H1 (cell line): ENCODE measurements at regions not wholly inside any gene's neighbourhood (a gene's known extent, or its start where the extent isn't known, plus 50 kb on each side); places are given as distances from the start of the nearest gene placed in this dataset.

Source experiments
- CTCF ChIA-PET: fragments of 300-600 bp; sonication (Branson Sonifier 250); formaldehyde crosslinking; loops from one replicate; lab custom pipeline; 2021; ENCODE audit not compliant: partially characterized antibody; lab: Charles Lee
- POLR2A ChIA-PET: fragments of 300-600 bp; sonication (Branson Sonifier 250); formaldehyde crosslinking; loops from one replicate; lab custom pipeline; 2021; ENCODE audit warnings: inconsistent platforms; ENCODE audit not compliant: partially characterized antibody; lab: Charles Lee
- DNase-seq, 2 experiments: peaks; one replicate each; pipeline versions ENCODE4 v3.0.0 to v3.0.0-alpha.2; 2010 to 2022; ENCODE audit warnings: low spot score in 2 of 2, low read depth in 1 of 2, mixed read lengths in 1 of 2
- FAIRE-seq: peaks from 2 replicates; lab custom pipeline; 2011; peaks lifted over from hg19 to GRCh38; lab: Jason Lieb, UNC
- H2AFZ ChIP-seq: 2 replicates; pipeline ENCODE4 v1.8.1; 2012; ENCODE audit warnings: low read length, inconsistent platforms
- H2AK5ac ChIP-seq: 2 replicates; pipeline ENCODE4 v1.6.1; 2013; ENCODE audit warnings: low read depth, low read length
- H2BK120ac ChIP-seq: replicated peaks from 2 replicates; pipeline ENCODE3; 2013; ENCODE audit warnings: low read depth, low read length, inconsistent platforms
- H2BK12ac ChIP-seq: 2 replicates; pipeline ENCODE4 v1.6.1; 2013; ENCODE audit warnings: low read depth, low read length
- H2BK15ac ChIP-seq: 2 replicates; pipeline ENCODE4 v1.6.1; 2013; ENCODE audit warnings: low read length
- H2BK20ac ChIP-seq: 2 replicates; pipeline ENCODE4 v1.6.1; 2013; ENCODE audit warnings: low read length
- H2BK5ac ChIP-seq: 2 replicates; pipeline ENCODE4 v1.6.1; 2013; ENCODE audit warnings: low read depth, low read length
- H3K14ac ChIP-seq: 2 replicates; pipeline ENCODE4 v1.6.1; 2013; ENCODE audit warnings: inconsistent platforms; ENCODE audit not compliant: insufficient read length
- H3K18ac ChIP-seq: 2 replicates; pipeline ENCODE4 v1.6.1; 2013; ENCODE audit warnings: low read length; ENCODE audit errors: extremely low read depth
- H3K23ac ChIP-seq: 2 replicates; pipeline ENCODE4 v1.6.1; 2013; ENCODE audit warnings: inconsistent platforms; ENCODE audit not compliant: insufficient read length
- H3K23me2 ChIP-seq: 2 replicates; pipeline ENCODE4 v1.6.1; 2013; ENCODE audit warnings: low read depth, low read length
- H3K27ac ChIP-seq: 2 replicates; pipeline ENCODE4 v1.6.1; 2011; ENCODE audit warnings: low read depth, low read length, inconsistent platforms
- H3K27me3 ChIP-seq, 4 experiments: replicated peaks in 1 of 4; 1 replicate in 1 of 4; 2 replicates in 3 of 4; pipeline versions ENCODE4 v1.6.1 to v1.8.1; 2011 to 2013; ENCODE audit warnings: low read length in 3 of 4, mild to moderate bottlenecking in 3 of 4, inconsistent platforms in 2 of 4, mixed read lengths in 2 of 4, moderate library complexity in 1 of 4; ENCODE audit not compliant: control insufficient read depth in 3 of 4, insufficient read depth in 3 of 4; ENCODE audit errors: extremely low read depth in 1 of 4
- H3K36me3 ChIP-seq, 4 experiments: 2 replicates each; pipeline versions ENCODE4 v1.6.1 to v1.8.1; 2011 to 2013; ENCODE audit warnings: mild to moderate bottlenecking in 4 of 4, low read length in 3 of 4, moderate library complexity in 2 of 4, control low read depth in 1 of 4, inconsistent platforms in 1 of 4; ENCODE audit not compliant: insufficient read depth in 4 of 4, control insufficient read depth in 2 of 4
- H3K4ac ChIP-seq: replicated peaks from 2 replicates; pipeline ENCODE3; 2013; ENCODE audit warnings: low read length, low read depth, mixed read lengths, inconsistent platforms; ENCODE audit not compliant: insufficient read length
- H3K4me1 ChIP-seq, 4 experiments: replicated peaks in 1 of 4; 1 replicate in 1 of 4; 2 replicates in 3 of 4; pipeline versions ENCODE4 v1.6.1 to v1.8.1; 2011 to 2013; ENCODE audit warnings: low read length in 3 of 4, inconsistent platforms in 2 of 4, mixed read lengths in 1 of 4; ENCODE audit not compliant: insufficient read depth in 4 of 4, control insufficient read depth in 3 of 4
- H3K4me2 ChIP-seq, 2 experiments: 2 replicates each; pipeline versions ENCODE4 v1.6.1 to v1.8.1; 2011 to 2013; ENCODE audit warnings: low read depth in 2 of 2, low read length in 2 of 2, control low read depth in 1 of 2, inconsistent platforms in 1 of 2, mild to moderate bottlenecking in 1 of 2; ENCODE audit not compliant: insufficient read depth in 1 of 2
- H3K4me3 ChIP-seq, 4 experiments: fragments of 200-600, 300-600 bp in 1 of 4; sonication (generic), shearing (Covaris generic), sonication (Bioruptor Twin) in 1 of 4; 2 replicates each; pipeline versions ENCODE4 v1.5.1 to v1.8.1; 2011 to 2016; ENCODE audit warnings: low read length in 4 of 4, low read depth in 3 of 4, control low read depth in 2 of 4, inconsistent platforms in 2 of 4, mild to moderate bottlenecking in 2 of 4, mixed read lengths in 1 of 4, moderate library complexity in 1 of 4; ENCODE audit not compliant: insufficient read depth in 2 of 4; ENCODE audit errors: extremely low read depth in 1 of 4
- H3K56ac ChIP-seq: replicated peaks from 2 replicates; pipeline ENCODE3; 2013; ENCODE audit warnings: low read depth, mild to moderate bottlenecking, mixed read lengths, low read length, inconsistent platforms; ENCODE audit not compliant: insufficient read length
- H3K79me1 ChIP-seq: 2 replicates; pipeline ENCODE4 v1.6.1; 2013; ENCODE audit warnings: low read depth, low read length, control low read depth
- H3K79me2 ChIP-seq, 2 experiments: 2 replicates each; pipeline versions ENCODE4 v1.6.1 to v1.8.1; 2012 to 2013; ENCODE audit warnings: low read length in 2 of 2, mild to moderate bottlenecking in 2 of 2, inconsistent platforms in 1 of 2; ENCODE audit not compliant: insufficient read depth in 2 of 2, control insufficient read depth in 1 of 2
- H3K9ac ChIP-seq, 4 experiments: replicated peaks in 1 of 4; 1 replicate in 1 of 4; 2 replicates in 3 of 4; pipeline versions ENCODE4 v1.6.1 to v1.8.1; 2011 to 2013; ENCODE audit warnings: low read depth in 3 of 4, low read length in 3 of 4, control low read depth in 2 of 4, mild to moderate bottlenecking in 2 of 4, moderate library complexity in 2 of 4, inconsistent platforms in 1 of 4; ENCODE audit errors: extremely low read depth in 1 of 4
- H3K9me3 ChIP-seq, 2 experiments: 2 replicates each; pipeline versions ENCODE4 v1.6.1 to v1.8.1; 2012 to 2013; ENCODE audit warnings: mild to moderate bottlenecking in 2 of 2, moderate library complexity in 2 of 2, control low read depth in 1 of 2, inconsistent platforms in 1 of 2, low read depth in 1 of 2, low read length in 1 of 2, mixed read lengths in 1 of 2; ENCODE audit not compliant: insufficient read depth in 2 of 2
- H4K20me1 ChIP-seq, 2 experiments: replicated peaks in 1 of 2; 2 replicates each; pipeline versions ENCODE3 to v1.8.1; 2011 to 2013; ENCODE audit warnings: inconsistent platforms in 2 of 2, low read length in 2 of 2, mild to moderate bottlenecking in 1 of 2; ENCODE audit not compliant: insufficient read depth in 2 of 2, control insufficient read depth in 1 of 2
- H4K5ac ChIP-seq: 2 replicates; pipeline ENCODE4 v1.6.1; 2013; ENCODE audit warnings: low read length, low read depth, mixed read lengths, inconsistent platforms; ENCODE audit not compliant: insufficient read length
- H4K8ac ChIP-seq: 2 replicates; pipeline ENCODE4 v1.8.0; 2013; ENCODE audit warnings: mild to moderate bottlenecking, moderate library complexity, low read length, inconsistent platforms; ENCODE audit not compliant: insufficient read depth; ENCODE audit errors: extremely low read depth
- H4K91ac ChIP-seq: replicated peaks from 2 replicates; pipeline ENCODE3; 2013; ENCODE audit warnings: low read length, mixed read lengths, inconsistent platforms; ENCODE audit not compliant: insufficient read length
- MAX ChIP-seq: IDR thresholded peaks from 2 replicates; pipeline ENCODE4 v1.6.1; 2012; ENCODE audit warnings: inconsistent platforms
- RAD21 ChIP-seq, 2 experiments: IDR thresholded peaks in 1 of 2; conservative IDR thresholded peaks in 1 of 2; 2 replicates each; pipeline ENCODE4 v1.6.1; 2011; ENCODE audit warnings: low read depth in 2 of 2, low read length in 2 of 2, improper control_type of control experiment in 1 of 2, inconsistent platforms in 1 of 2, mild to moderate bottlenecking in 1 of 2, moderate library complexity in 1 of 2
- whole genome bisulfite sequencing, 2 experiments: shearing (Covaris generic) in 1 of 2; methylation state at CpG; one replicate each; pipeline versions ENCODE4 v1.1.6 to v1.1.7; 2013 to 2015; ENCODE audit warnings: low lambda C conversion rate in 2 of 2, mixed read lengths in 2 of 2, inconsistent platforms in 1 of 2, low coverage in 1 of 2, missing lambda C conversion rate in 1 of 2; ENCODE audit not compliant: insufficient replicate concordance in 2 of 2, insufficient coverage in 1 of 2, insufficient read length in 1 of 2; ENCODE audit errors: extremely low coverage in 1 of 2, missing lambda C conversion rate in 1 of 2; 5-methylcytosine and 5-hydroxymethylcytosine counted together
- TF ChIP-seq, protein P1 (sequence below), 3 experiments: IDR thresholded peaks; 1 replicate in 2 of 3; 2 replicates in 1 of 3; pipeline versions ENCODE4 v1.5.1 to v1.6.1; 2011; ENCODE audit warnings: low read length in 3 of 3, mild to moderate bottlenecking in 3 of 3, inconsistent platforms in 2 of 3, low read depth in 1 of 3, moderate library complexity in 1 of 3; ENCODE audit not compliant: insufficient read depth in 1 of 3; ENCODE audit errors: control extremely low read depth in 1 of 3

- H3K27ac ChIP-seq, result no peak overlapping the region
- TF ChIP-seq, protein P1, sequence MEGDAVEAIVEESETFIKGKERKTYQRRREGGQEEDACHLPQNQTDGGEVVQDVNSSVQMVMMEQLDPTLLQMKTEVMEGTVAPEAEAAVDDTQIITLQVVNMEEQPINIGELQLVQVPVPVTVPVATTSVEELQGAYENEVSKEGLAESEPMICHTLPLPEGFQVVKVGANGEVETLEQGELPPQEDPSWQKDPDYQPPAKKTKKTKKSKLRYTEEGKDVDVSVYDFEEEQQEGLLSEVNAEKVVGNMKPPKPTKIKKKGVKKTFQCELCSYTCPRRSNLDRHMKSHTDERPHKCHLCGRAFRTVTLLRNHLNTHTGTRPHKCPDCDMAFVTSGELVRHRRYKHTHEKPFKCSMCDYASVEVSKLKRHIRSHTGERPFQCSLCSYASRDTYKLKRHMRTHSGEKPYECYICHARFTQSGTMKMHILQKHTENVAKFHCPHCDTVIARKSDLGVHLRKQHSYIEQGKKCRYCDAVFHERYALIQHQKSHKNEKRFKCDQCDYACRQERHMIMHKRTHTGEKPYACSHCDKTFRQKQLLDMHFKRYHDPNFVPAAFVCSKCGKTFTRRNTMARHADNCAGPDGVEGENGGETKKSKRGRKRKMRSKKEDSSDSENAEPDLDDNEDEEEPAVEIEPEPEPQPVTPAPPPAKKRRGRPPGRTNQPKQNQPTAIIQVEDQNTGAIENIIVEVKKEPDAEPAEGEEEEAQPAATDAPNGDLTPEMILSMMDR (IDR thresholded peaks at IDR 0.05; ENCODE audit: control extremely low read depth in 1 of 3, insufficient read depth in 1 of 3, low read depth in 1 of 3, low read length in 3 of 3), result peak in 2 of 3 experiments; percentile 14 to 28; a peak in 2 of 4 replicates
- TF ChIP-seq RAD21 (IDR thresholded peaks at IDR 0.05 in 1 of 2, conservative IDR thresholded peaks at IDR 0.05 in 1 of 2; ENCODE audit: low read depth in 2 of 2, low read length in 2 of 2) (peak; percentile 32 to 48), MAX (no peak)
- TF ChIP-seq, all 59 proteins: peak for 2
- H4K8ac ChIP-seq, result no peak overlapping the region
- no peak overlapping the region for H3K9ac ChIP-seq
- H2BK120ac ChIP-seq, result no peak overlapping the region
- no peaks in the 10 kb centered on the region for H3K36me3 ChIP-seq
- H3K23me2 ChIP-seq, result no peaks in the 10 kb centered on the region
- H4K20me1 ChIP-seq, result no peaks in the 10 kb centered on the region
- H3K4me1 ChIP-seq, result no peaks in the 10 kb centered on the region
- no peak for DNase-seq
- no peaks in the 10 kb centered on the region for H3K79me2 ChIP-seq
- no peak overlapping the region for H2BK15ac ChIP-seq
- no peak overlapping the region for H3K23ac ChIP-seq
- no peak overlapping the region for H4K91ac ChIP-seq
- H3K18ac ChIP-seq, result no peak overlapping the region
- H3K14ac ChIP-seq, result no peak overlapping the region
- no peak overlapping the region for H2BK5ac ChIP-seq
- POLR2A ChIA-PET, result no interaction called here
- no peak overlapping the region for H4K5ac ChIP-seq
- no peaks in the 10 kb centered on the region for H3K79me1 ChIP-seq
- H3K27me3 ChIP-seq, result peaks cover 0 to 1% (median 0%) of the 10 kb centered on the region in 4 experiments; a peak in 1 of 7 replicates
- 87% methylated on average over 7 of the region's 7 CpGs; no CpG with 5 or more reads in 1 of the 2 experiments for WGBS, 2 experiments
- no peak overlapping the region for H2BK12ac ChIP-seq
- H3K56ac ChIP-seq, result no peak overlapping the region
- H3K4me2 ChIP-seq, result no peak overlapping the region
- no peak overlapping the region for H2AK5ac ChIP-seq
- CTCF ChIA-PET, result interaction anchor here (0.7 to 1.5 kb wide), 2 partner anchors 54 to 110 kb away, joined by 3 to 10 read pairs; no protein-coding TSS in a partner anchor
- no peak overlapping the region for H2AFZ ChIP-seq
- no peak overlapping the region for H2BK20ac ChIP-seq
- no peak overlapping the region for H3K4me3 ChIP-seq
- H3K4ac ChIP-seq, result no peak overlapping the region
- H3K9me3 ChIP-seq, result no peaks in the 10 kb centered on the region
- FAIRE-seq, result no peak
Measured at GRCh38 chr12:14057895-14058294, 76.5 kb upstream of the GRIN2B start.
